MM.1S (cell line): ENCODE measurements at regions not wholly inside any gene's neighbourhood (a gene's known extent, or its start where the extent isn't known, plus 50 kb on each side); places are given as distances from the start of the nearest gene placed in this dataset.

Experiments used
- CTCF ChIP-seq: fragments of 300-600 bp; sonication (generic); IDR thresholded peaks from 2 replicates; pipeline ENCODE4 v1.5.1; 2016; ENCODE audit warnings: antibody characterized with exemption, low read length, mixed read lengths
- EZH2 ChIP-seq: fragments of 300-600 bp; sonication (generic); optimal IDR thresholded peaks from 2 replicates; pipeline ENCODE3; 2017; ENCODE audit warnings: low read depth, mild to moderate bottlenecking, antibody characterized with exemption, low read length, mixed read lengths
- EZH2phosphoT487 ChIP-seq: fragments of 300-600 bp; sonication (generic); IDR thresholded peaks from 2 replicates; pipeline ENCODE4 v1.6.1; 2018; ENCODE audit warnings: antibody characterized with exemption, low read length

- no peak for TF ChIP-seq CTCF
- TF ChIP-seq EZH2: no peak
- no peak for TF ChIP-seq EZH2phosphoT487
Observed at GRCh38 chr5:104052558-104053352, 490.2 kb upstream of the NUDT12 start.
